Activated CD8-positive, alpha-beta T cell treated with anti-CD3 and anti-CD28 coated beads, Interleukin-2, amount 10 ng/mL, durations not matched to agents 7 days and 5 days (primary cell): ENCODE measurements at regions not wholly inside any gene's neighbourhood (a gene's known extent, or its start where the extent isn't known, plus 50 kb on each side); places are given as distances from the start of the nearest gene placed in this dataset.
"Not testable (repeated sequence)": the region's sequence is repeated elsewhere in the genome, so short reads cannot be mapped to it uniquely, and the experiment has no call there.

Source experiments
- ATAC-seq: fragments of 150-1000 bp; cut with Tn5 transposase; one replicate; pipeline ENCODE4 v1.10.0; 2021; ENCODE audit warnings: moderate library complexity
- CTCF ChIA-PET: fragments of 350-600 bp; sonication (Branson Sonifier 250); formaldehyde crosslinking; loops from one replicate; lab custom pipeline; 2021; ENCODE audit warnings: antibody characterized with exemption; lab: Charles Lee
- POLR2A ChIA-PET: fragments of 350-600 bp; sonication (Branson Sonifier 250); formaldehyde crosslinking; loops from one replicate; lab custom pipeline; 2021; ENCODE audit warnings: antibody characterized with exemption; lab: Charles Lee
- DNase-seq: peaks from one replicate; pipeline ENCODE4 v3.0.0-alpha.2; 2020
- H3K27ac Mint-ChIP-seq: one replicate; pipeline ENCODE4 v1.8.0; 2021; ENCODE audit warnings: mild to moderate bottlenecking, mixed read lengths
- H3K27me3 Mint-ChIP-seq: one replicate; pipeline ENCODE4 v1.8.0; 2021; ENCODE audit warnings: low read depth, mixed read lengths
- H3K36me3 Mint-ChIP-seq: one replicate; pipeline ENCODE4 v1.8.0; 2021; ENCODE audit warnings: low read depth, mixed read lengths
- H3K4me1 Mint-ChIP-seq: one replicate; pipeline ENCODE4 v1.8.0; 2021; ENCODE audit warnings: low read depth, mixed read lengths
- H3K4me3 Mint-ChIP-seq: one replicate; pipeline ENCODE4 v1.8.0; 2021; ENCODE audit warnings: mild to moderate bottlenecking, mixed read lengths
- H3K9me3 Mint-ChIP-seq: one replicate; pipeline ENCODE4 v1.8.0; 2022; ENCODE audit warnings: mixed read lengths; ENCODE audit not compliant: insufficient read depth

DNA sequence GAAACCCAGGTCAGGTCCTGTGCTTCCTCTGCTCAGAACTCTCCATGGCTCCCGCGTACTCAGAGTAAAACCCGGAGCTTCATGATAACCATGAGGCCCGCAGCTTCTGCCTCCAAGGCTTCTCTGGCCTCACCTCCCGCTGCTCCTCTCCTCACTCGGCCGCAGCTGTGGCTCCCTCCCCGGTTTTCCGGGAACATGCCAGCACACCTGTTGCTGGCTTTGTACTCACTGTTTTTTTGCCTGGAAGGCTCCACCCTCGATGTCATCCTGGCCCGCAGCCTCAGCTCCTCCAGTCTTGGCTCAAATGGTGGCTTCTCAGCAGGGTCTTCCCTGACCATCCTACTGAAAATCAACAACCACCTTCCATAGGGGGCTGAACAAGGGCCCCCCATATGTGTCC is 57.7 kb upstream of the SULF2 start:
- CTCF ChIA-PET, DNase-seq, H3K36me3 Mint-ChIP-seq, H3K4me3 Mint-ChIP-seq, POLR2A ChIA-PET, ATAC-seq, H3K4me1 Mint-ChIP-seq, H3K27me3 Mint-ChIP-seq, H3K27ac Mint-ChIP-seq, H3K9me3 Mint-ChIP-seq: not testable (repeated sequence)

DNA sequence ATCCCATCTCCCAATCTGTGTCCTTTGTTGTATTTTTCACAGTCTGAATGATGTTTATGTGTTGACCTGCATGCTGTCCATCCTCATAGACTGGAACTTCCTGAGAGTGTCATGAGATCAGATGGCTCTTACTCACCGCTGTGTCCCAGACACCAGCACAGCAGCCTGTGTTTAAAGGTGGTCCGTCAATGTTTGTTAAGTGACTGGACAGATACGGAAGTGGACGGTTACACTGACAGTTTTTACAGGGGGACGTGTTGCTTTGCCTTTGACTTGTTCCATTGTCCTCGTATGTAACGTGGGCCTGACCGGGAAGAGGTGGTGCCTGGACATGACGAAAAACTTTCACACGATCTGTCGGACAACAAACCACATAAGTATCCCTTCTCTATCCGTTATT is 56.7 kb upstream of the SULF2 start:
- POLR2A ChIA-PET, CTCF ChIA-PET, DNase-seq, H3K9me3 Mint-ChIP-seq, H3K27ac Mint-ChIP-seq, H3K4me1 Mint-ChIP-seq, ATAC-seq, H3K4me3 Mint-ChIP-seq, H3K27me3 Mint-ChIP-seq, H3K36me3 Mint-ChIP-seq: not testable (repeated sequence)

- H3K9me3 Mint-ChIP-seq, ATAC-seq, H3K27me3 Mint-ChIP-seq, H3K27ac Mint-ChIP-seq, H3K4me1 Mint-ChIP-seq, DNase-seq, H3K4me3 Mint-ChIP-seq, CTCF ChIA-PET, H3K36me3 Mint-ChIP-seq, POLR2A ChIA-PET: not testable (repeated sequence)
Observed at GRCh38 chr20:47836256-47836817, 51.1 kb upstream of the SULF2 start.
